ENCODE measurements at regions not wholly inside any gene's neighbourhood (a gene's known extent, or its start where the extent isn't known, plus 50 kb on each side); places are given as distances from the start of the nearest gene placed in this dataset.
"Not testable (repeated sequence)": the region's sequence is repeated elsewhere in the genome, so short reads cannot be mapped to it uniquely, and the experiment has no call there.

DNA sequence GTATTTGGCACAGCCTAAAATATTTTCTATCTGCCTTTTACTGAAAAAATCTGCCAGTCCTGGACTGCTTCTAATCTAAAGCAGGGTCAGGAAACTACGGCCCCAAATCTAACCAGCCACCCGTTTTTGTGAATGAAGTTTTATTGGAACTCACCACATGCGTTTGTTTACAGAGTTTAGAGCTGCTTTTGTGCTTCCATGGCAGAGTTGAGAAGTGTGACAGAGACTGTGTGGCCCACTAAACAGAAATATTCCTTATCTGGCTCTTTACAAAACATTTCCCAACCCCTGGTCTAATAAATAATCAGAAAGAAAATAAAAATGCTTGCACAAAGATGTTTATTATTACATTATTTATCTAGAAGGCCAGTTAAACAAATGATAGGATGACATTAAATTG, 110.2 kb downstream of the COPRS start:
- no peak for DNase-seq (ENCODE audit: low read depth)

GRCh38 chr17:31746884-31747495, 112.1 kb downstream of the COPRS start:
- no peak for DNase-seq (ENCODE audit: low read depth)

- DNase-seq (ENCODE audit: low read depth): no peak
Observed at GRCh38 chr17:31745964-31746600, 113.0 kb downstream of the COPRS start.

DNA sequence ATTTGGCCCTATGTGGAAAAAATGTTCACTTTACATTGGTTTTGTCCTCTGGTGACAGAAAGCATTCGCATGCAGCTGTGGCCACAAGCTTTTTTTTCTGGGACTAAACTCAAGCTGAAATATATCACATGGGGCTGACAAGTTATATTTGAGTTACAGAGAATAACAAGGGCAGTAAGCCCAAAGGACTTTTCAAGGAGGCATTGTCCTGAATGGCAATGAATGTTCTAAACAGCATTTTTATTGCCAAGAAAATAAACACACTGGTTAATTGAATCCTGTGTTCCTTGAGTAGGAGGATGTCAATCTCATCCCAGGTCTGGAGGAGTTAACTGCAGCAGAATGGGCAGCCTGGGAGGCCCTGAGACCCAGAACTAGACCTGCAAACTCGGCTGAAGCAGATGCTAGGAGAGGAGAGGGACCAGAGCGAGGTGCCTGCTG, 114.5 kb downstream of the COPRS start:
- no peak for DNase-seq (ENCODE audit: low read depth)

DNA sequence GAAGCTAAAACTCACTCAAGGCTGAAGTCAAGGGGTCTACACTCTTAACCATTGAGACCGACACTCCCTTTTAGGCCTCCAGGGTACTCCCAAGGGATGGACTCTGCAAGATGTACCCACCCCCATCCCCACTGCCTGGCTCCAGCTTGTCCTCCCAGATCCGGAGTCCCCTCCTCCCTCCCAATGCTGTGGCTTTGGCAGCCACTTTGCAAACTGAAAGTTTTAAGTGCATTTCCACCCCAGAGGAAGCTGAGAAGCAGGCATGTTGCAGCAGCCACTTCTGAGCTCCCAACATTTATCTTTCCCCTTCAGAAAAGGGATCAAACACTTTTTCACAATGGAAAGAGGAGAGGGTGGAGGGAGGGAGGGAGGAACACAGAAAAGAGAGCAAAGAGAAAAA, 115.2 kb downstream of the COPRS start:
- no peak for DNase-seq (ENCODE audit: low read depth)

- DNase-seq (ENCODE audit: low read depth): no peak
Observed at GRCh38 chr17:31741371-31741770, 117.7 kb downstream of the COPRS start.

GRCh38 chr17:31740611-31741082, 118.4 kb downstream of the COPRS start:
- no peak for DNase-seq (ENCODE audit: low read depth)

GRCh38 chr17:31738996-31739699, 119.9 kb downstream of the COPRS start:
- no peak for DNase-seq (ENCODE audit: low read depth)

GRCh38 chr17:31738488-31738887, 120.6 kb downstream of the COPRS start:
- DNase-seq (ENCODE audit: low read depth): no peak

DNA sequence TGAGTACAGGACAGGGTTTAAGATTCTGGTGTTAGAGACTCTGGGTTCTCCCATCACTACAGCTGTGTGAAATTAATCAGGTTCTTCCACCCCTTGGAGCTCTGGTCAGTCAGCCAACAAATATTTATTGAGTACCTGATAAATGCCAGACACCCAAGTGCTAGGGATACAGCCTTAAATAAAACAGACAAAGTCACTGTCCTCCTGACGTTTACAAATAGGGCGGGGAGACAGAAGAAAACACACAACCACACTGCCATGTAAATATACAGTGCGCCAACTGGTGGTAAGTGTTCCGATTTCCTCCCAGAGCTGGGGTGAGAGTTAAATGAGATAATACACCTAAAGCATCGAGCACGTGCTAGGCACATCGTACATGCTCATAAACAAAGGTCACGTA, 121.0 kb downstream of the COPRS start:
- no peak for DNase-seq (ENCODE audit: low read depth)

GRCh38 chr17:31736855-31737625, 122.0 kb downstream of the COPRS start:
- DNase-seq (ENCODE audit: low read depth): no peak

DNA sequence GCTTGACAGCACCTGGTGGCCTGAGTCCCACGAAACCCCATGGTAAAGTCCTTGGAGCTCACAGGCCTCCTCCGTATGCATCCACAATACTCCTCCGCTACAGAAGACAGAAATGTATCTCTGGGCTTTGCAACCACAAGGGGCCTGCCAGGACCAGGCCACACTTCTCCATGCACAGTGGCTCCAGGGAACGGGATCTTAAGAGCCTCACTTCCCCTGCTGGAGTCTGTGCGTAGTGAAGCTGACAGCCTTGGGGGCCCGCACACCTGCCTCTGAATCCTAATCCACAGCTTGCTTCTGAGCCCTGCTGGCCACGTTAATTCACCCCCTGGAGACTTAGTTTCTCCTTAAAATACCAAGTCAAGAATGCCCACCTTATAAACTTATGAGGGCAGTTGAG, 125.7 kb downstream of the COPRS start:
- DNase-seq (ENCODE audit: low read depth): no peak

DNA sequence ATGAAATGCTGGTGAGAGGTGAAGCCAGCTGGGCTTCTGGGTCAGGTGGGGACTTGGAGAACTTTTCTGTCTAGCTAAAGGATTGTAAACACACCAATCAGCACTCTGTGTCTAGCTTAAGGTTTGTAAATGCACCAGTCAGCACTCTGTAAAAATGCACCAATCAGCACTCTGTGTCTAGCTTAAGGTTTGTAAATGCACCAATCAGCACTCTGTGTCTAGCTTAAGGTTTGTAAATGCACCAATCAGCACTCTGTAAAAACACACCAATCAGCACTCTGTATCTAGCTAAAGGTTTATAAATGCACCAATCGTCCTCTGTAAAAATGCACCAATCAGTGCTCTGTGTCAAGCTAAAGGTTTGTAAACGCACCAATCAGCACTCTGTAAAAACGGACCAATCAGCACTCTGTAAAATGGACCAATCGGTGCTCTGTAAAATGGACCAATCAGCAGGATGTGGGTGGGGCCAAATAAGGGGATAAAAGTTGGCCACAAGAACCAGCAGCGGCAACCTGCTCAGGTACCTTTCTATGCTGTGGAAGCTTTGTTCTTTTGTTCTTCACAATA, 127.4 kb downstream of the COPRS start:
- DNase-seq (ENCODE audit: low read depth): not testable (repeated sequence)

DNA sequence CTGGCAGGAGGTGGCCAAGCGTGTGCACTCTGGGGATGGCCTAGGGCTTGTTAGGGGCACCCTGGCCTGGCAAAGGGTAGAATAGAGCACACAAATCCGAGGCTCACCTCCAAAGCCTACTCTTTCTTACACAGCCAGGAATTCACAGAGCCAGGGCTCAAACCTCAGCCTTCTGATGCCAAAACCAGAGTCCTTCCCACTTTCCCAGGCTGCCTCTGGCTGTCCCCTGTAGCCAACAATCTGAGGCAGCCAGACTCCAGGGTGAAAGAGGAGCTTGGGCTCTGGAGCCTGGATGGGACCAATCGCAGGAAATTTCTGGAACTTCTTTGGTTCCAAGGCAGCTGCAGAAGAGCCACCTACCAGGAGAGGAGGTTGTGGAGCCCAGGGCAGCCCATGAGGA, 127.9 kb downstream of the COPRS start:
- no peak for DNase-seq (ENCODE audit: low read depth)

- DNase-seq (ENCODE audit: low read depth): no peak
Observed at GRCh38 chr17:31726980-31727427, 132.0 kb downstream of the COPRS start.

DNA sequence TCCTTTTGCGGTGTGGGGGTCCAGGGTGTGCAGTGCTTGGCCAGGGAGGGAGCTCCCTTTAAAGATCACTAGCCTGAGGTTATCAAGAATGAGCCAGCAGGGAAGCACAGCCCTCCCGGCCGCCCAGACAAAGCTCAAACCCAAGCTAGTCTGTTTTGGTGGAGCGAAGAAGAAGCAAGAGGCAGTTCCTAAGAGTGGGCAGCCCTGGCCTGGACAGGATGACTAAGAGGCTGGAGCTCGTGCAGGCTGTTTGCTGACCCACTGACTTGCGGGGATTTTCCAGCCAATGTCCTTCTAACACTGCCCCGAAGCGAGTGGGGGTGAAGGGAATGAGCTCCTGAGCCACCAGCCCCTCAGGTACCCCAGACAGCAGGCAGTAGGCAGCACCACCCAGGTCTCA, 134.4 kb downstream of the COPRS start:
- DNase-seq (ENCODE audit: low read depth): no peak

DNA sequence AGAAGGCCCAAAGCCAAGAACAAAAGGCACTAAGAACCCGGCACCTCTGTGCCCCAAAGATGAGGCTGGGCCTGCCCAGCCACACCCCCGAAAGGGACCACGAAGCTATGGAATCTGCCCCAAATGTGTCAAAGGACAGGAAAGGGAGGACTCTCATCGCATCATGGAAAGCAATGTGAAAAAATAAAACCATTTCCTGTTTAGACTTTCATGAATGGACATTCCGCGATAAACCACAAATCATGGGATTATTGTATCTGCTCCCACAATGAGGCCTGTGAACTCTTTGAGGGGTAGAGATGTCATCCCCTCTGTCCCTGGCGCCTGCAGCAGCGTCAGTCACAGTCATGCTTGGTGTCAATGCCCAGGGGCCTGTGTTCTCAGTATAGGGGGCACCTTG, 135.0 kb downstream of the COPRS start:
- no peak for DNase-seq (ENCODE audit: low read depth)

GRCh38 chr17:31722251-31723056, 136.6 kb downstream of the COPRS start:
- no peak for DNase-seq (ENCODE audit: low read depth)

GRCh38 chr17:31721291-31722025, 137.6 kb downstream of the COPRS start:
- DNase-seq (ENCODE audit: low read depth): no peak

- DNase-seq (ENCODE audit: low read depth): not testable (repeated sequence)
Observed at GRCh38 chr17:31717251-31717650, 141.8 kb downstream of the COPRS start.

- no peak for DNase-seq (ENCODE audit: low read depth)
Observed at GRCh38 chr17:31715446-31715845, 143.6 kb downstream of the COPRS start.

All from stimulated activated CD8-positive, alpha-beta memory T cell treated with anti-CD3 and anti-CD28 coated beads, Interleukin-12 subunit alpha, Interleukin-12 subunit beta, amount 100 ng/mL, for 4 hours (primary cell).